Small intestine (tissue), 7 donors: ENCODE measurements at regions not wholly inside any gene's neighbourhood (a gene's known extent, or its start where the extent isn't known, plus 50 kb on each side); places are given as distances from the start of the nearest gene placed in this dataset.

Experiments used
- DNase-seq, 2 donors: peaks; one replicate each; pipeline versions ENCODE4 v3.0.0 to v3.0.0-alpha.2; 2013
- FAIRE-seq: peaks from 2 replicates; lab custom pipeline; 2012; peaks lifted over from hg19 to GRCh38; lab: Jason Lieb, UNC
- H3K27ac ChIP-seq, 3 donors: one replicate each; pipeline ENCODE4 v1.5.1; 2013; ENCODE audit warnings: low read length in 2 of 3, mild to moderate bottlenecking in 2 of 3, control low read depth in 1 of 3, inconsistent platforms in 1 of 3, low read depth in 1 of 3, moderate library complexity in 1 of 3
- H3K27me3 ChIP-seq, 3 donors: one replicate each; pipeline ENCODE4 v1.6.1; 2013; ENCODE audit warnings: low read length in 3 of 3, inconsistent platforms in 1 of 3; ENCODE audit not compliant: control insufficient read depth in 3 of 3, insufficient read depth in 3 of 3
- H3K36me3 ChIP-seq, 3 donors: one replicate each; pipeline ENCODE4 v1.6.1; 2013; ENCODE audit warnings: low read length in 3 of 3, inconsistent platforms in 1 of 3, low read depth in 1 of 3, mild to moderate bottlenecking in 1 of 3, moderate library complexity in 1 of 3; ENCODE audit not compliant: control insufficient read depth in 3 of 3, insufficient read depth in 2 of 3
- H3K4me1 ChIP-seq, 3 donors: one replicate each; pipeline ENCODE4 v1.6.1; 2013; ENCODE audit warnings: low read length in 2 of 3, inconsistent platforms in 1 of 3, low read depth in 1 of 3, mild to moderate bottlenecking in 1 of 3, moderate library complexity in 1 of 3; ENCODE audit not compliant: control insufficient read depth in 3 of 3, insufficient read depth in 2 of 3
- H3K4me3 ChIP-seq, 3 donors: one replicate each; pipeline ENCODE4 v1.5.1; 2013; ENCODE audit warnings: low read length in 3 of 3, control low read depth in 1 of 3, inconsistent platforms in 1 of 3, low read depth in 1 of 3, mild to moderate bottlenecking in 1 of 3, moderate library complexity in 1 of 3
- H3K9me3 ChIP-seq, 2 donors: one replicate each; pipeline ENCODE4 v1.6.1; 2013; ENCODE audit warnings: low read depth in 1 of 2, low read length in 1 of 2; ENCODE audit not compliant: control insufficient read depth in 2 of 2, insufficient read depth in 1 of 2
- WGBS, 3 donors: extraction: QIAGEN DNeasy Blood & Tissue Kit; methylation state at CpG; one replicate each; pipeline ENCODE4 v1.1.7; 2013; 5-methylcytosine and 5-hydroxymethylcytosine counted together
- donor health status: healthy with polysubstance abuse.
- donor health status: control.
- donor health status: control.
- donor health status: Bipolar disorder and iron deficiency.
- donor health status: healthy.

DNA sequence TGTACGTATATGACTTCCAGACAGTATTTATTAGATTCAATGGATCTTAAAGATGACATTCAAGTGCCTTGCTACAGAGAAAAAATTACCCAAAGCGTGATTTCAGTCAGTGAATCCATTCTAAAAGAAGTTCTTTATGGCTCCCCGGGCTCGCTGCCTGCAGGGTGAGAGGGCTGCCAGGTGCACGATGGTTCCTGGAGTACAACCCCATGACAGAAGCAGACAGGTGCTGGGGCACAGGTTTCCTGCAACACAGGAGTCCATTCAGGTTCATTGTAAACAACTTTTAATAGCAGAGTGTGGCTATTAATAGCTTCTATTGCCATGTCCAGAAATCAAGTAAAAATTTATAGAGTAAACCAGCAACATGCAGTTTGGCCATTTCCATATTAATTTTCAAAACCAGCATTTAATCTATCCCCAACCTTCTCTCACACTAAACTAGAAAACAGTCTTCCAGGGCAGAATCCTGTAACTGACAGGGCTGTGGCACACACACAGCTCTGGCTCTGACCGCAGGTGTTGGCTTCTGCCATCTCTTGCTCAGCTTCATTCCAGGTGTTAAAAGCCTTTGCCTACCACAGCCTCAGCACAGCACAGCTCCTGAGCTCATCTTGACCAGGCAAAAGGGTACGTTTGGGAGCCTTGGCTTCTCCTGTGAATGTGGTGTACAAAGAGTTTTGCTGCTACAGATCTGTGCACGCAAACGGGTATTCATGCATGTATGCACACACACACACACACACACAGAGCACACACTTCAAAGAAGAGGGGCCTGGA, 185.9 kb downstream of the MEX3B start:
- Histone ChIP-seq H3K4me1 (no peaks in the 10 kb centered on the region), H3K27me3 (no peaks in the 10 kb centered on the region), H3K9me3 (no peaks in the 10 kb centered on the region), H3K36me3 (peaks cover 0 to 2% (median 0%) of the 10 kb centered on the region in 3 donors), H3K4me3 (no peak overlapping the region), H3K27ac (no peak overlapping the region)
- 22 to 70% (median 29%) methylated on average over 9 of the region's 9 CpGs for WGBS, 3 donors
- FAIRE-seq (no peak), DNase-seq (peak in 1 of 2 donors; percentile 13)

- H3K9me3 ChIP-seq, result no peaks in the 10 kb centered on the region
- no peak overlapping the region for H3K27ac ChIP-seq
- peaks cover 0 to 2% (median 0%) of the 10 kb centered on the region in 3 donors for H3K36me3 ChIP-seq
- H3K27me3 ChIP-seq, result no peaks in the 10 kb centered on the region
- no peaks in the 10 kb centered on the region for H3K4me1 ChIP-seq
- no peak overlapping the region for H3K4me3 ChIP-seq
- DNase-seq, result no peak
- WGBS, 3 donors, result 61 to 66% (median 64%) methylated on average over 3 of the region's 3 CpGs
- no peak for FAIRE-seq
Observed at GRCh38 chr15:81858586-81858985, 187.2 kb downstream of the MEX3B start.

DNA sequence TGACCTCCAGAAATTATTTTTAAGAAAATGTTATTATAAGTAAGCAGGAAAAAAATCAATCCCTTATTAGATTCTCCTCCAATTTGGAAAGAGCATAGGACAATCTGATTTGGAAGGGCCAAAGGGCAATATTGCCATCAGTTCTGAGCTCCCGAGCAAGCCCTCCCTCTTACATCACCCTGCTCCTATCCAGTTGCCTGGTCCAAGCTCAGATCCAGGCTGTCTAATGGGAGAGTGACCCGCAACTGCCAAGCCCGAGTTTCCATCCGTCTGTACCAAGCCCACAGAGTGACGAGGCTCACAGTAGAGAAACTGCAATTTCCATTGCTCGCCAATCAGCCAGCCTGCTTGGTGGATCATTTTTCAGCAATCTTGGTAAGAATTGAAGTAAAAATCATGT, 187.7 kb downstream of the MEX3B start:
- no peak overlapping the region for H3K27ac ChIP-seq
- FAIRE-seq (no peak), DNase-seq (no peak)
- H3K9me3 ChIP-seq, result no peaks in the 10 kb centered on the region
- WGBS, 3 donors, result 78 to 86% (median 85%) methylated on average over 6 of the region's 6 CpGs
- H3K27me3 ChIP-seq, result no peaks in the 10 kb centered on the region
- H3K4me1 ChIP-seq, result no peaks in the 10 kb centered on the region
- no peak overlapping the region for H3K4me3 ChIP-seq
- peaks cover 0 to 2% (median 0%) of the 10 kb centered on the region in 3 donors for H3K36me3 ChIP-seq

DNA sequence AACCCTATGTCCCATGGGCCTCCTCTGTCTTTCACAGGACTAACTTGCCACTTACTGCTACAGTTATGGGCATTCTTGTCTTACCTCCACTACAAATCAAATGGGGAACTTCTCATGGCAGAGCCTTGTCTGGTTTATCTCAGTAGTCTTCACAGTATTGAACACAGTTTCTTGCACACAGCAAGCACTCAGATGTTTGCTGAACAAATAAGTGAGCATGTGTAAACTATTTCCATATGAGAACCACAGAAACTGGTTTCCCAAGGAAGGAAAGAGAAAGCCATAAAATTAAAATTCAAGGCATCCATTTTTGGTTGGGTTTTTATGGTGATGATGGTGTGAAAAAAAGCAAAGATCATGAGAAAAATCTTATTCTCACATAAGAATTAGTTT, 189.2 kb downstream of the MEX3B start:
- Histone ChIP-seq H3K9me3 (no peaks in the 10 kb centered on the region), H3K27me3 (no peaks in the 10 kb centered on the region), H3K4me1 (no peaks in the 10 kb centered on the region), H3K4me3 (no peak overlapping the region), H3K27ac (no peak overlapping the region), H3K36me3 (peaks cover 0 to 2% (median 0%) of the 10 kb centered on the region in 3 donors)
- DNase-seq, result no peak
- FAIRE-seq, result no peak

GRCh38 chr15:81856001-81856633, 189.7 kb downstream of the MEX3B start:
- no peak for DNase-seq
- Histone ChIP-seq H3K27me3 (no peaks in the 10 kb centered on the region), H3K27ac (no peak overlapping the region), H3K4me1 (no peaks in the 10 kb centered on the region), H3K36me3 (peaks cover 0 to 2% (median 0%) of the 10 kb centered on the region in 3 donors), H3K4me3 (no peak overlapping the region), H3K9me3 (no peaks in the 10 kb centered on the region)
- 82 to 94% (median 88%) methylated on average over 10 of the region's 10 CpGs for WGBS, 3 donors
- FAIRE-seq, result no peak

DNA sequence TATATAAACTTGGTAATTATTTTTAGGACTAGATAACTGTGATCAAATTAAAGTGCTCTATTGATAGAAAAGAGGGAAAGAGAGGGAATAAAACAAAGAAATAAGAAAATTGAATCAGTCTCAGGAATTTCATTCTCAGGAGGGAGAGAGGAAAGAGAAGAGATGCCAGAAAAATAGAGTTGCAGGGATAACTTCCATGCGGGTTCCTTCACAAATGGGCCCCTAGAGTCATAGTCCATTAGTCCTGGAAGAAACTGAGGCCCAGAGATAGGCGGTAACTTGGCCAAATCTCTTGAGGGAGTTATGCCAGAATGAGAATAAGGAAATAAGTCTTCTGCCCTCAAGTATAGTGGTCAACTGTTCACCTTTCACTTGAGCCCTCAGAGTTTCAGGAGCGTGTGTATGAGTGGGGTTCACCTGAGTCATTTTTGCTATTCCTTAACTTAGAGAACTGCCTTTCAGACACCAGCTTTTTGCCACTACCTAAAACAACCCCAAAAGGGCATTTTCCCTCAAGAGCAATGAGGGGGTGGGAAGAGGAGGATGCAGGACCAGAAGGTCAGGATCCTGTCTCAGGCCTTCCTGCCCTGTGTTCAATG, 192.6 kb downstream of the MEX3B start:
- peaks cover 0 to 2% (median 0%) of the 10 kb centered on the region in 3 donors for H3K27me3 ChIP-seq
- FAIRE-seq, result no peak
- 85 to 92% (median 87%) methylated on average over 3 of the region's 3 CpGs for WGBS, 3 donors

GRCh38 chr15:81852411-81853149, 193.2 kb downstream of the MEX3B start:
- no peak overlapping the region for H3K4me3 ChIP-seq
- WGBS, 3 donors, result 62 to 74% (median 73%) methylated on average over 5 of the region's 5 CpGs
- peaks cover 0 to 2% (median 0%) of the 10 kb centered on the region in 3 donors for H3K27me3 ChIP-seq
- H3K9me3 ChIP-seq, result no peaks in the 10 kb centered on the region
- FAIRE-seq, result no peak
- H3K27ac ChIP-seq, result no peak overlapping the region
- no peaks in the 10 kb centered on the region for H3K36me3 ChIP-seq
- DNase-seq, result no peak
- no peaks in the 10 kb centered on the region for H3K4me1 ChIP-seq

More for the DNA sequence above, 192.6 kb downstream of the MEX3B start:
- no peak overlapping the region for H3K27ac ChIP-seq
- no peaks in the 10 kb centered on the region for H3K36me3 ChIP-seq
- no peaks in the 10 kb centered on the region for H3K4me1 ChIP-seq
- H3K4me3 ChIP-seq, result no peak overlapping the region
- no peak for DNase-seq
- H3K9me3 ChIP-seq, result no peaks in the 10 kb centered on the region

- Histone ChIP-seq H3K27me3 (peaks cover 0 to 2% (median 0%) of the 10 kb centered on the region in 3 donors), H3K4me1 (no peaks in the 10 kb centered on the region), H3K9me3 (no peaks in the 10 kb centered on the region), H3K4me3 (no peak overlapping the region), H3K27ac (no peak overlapping the region), H3K36me3 (no peaks in the 10 kb centered on the region)
- 73 to 80% (median 75%) methylated on average over 7 of the region's 7 CpGs for WGBS, 3 donors
- no peak for FAIRE-seq
- DNase-seq, result no peak
Observed at GRCh38 chr15:81851757-81852156, 194.1 kb downstream of the MEX3B start.
